H1 (cell line): ENCODE measurements at regions not wholly inside any gene's neighbourhood (a gene's known extent, or its start where the extent isn't known, plus 50 kb on each side); places are given as distances from the start of the nearest gene placed in this dataset.

Source experiments
- EZH2 ChIP-seq: fragments of 200-600 bp; sonication (generic); IDR thresholded peaks from 2 replicates; pipeline ENCODE4 v1.7.1; 2012; ENCODE audit warnings: low read depth, mild to moderate bottlenecking, moderate library complexity, low read length, inconsistent platforms; ENCODE audit not compliant: severe bottlenecking
- POLR2A ChIP-seq, 2 experiments: IDR thresholded peaks; 1 replicate in 1 of 2; 2 replicates in 1 of 2; pipeline ENCODE4 v1.6.1; 2011; ENCODE audit warnings: low read depth in 2 of 2, low read length in 2 of 2, mild to moderate bottlenecking in 2 of 2; ENCODE audit errors: control extremely low read depth in 1 of 2
- RXRA ChIP-seq: IDR thresholded peaks from 2 replicates; pipeline ENCODE4 v1.6.1; 2011; ENCODE audit warnings: low read depth, mild to moderate bottlenecking, low read length, moderate library complexity; ENCODE audit not compliant: insufficient read depth
- TF ChIP-seq, protein P1 (sequence below): fragments of 300-600 bp; sonication (generic); IDR thresholded peaks from 2 replicates; pipeline ENCODE4 v1.7.1; 2012; ENCODE audit warnings: low read length, moderate library complexity, mild to moderate bottlenecking, inconsistent platforms; ENCODE audit not compliant: insufficient replicate concordance

DNA sequence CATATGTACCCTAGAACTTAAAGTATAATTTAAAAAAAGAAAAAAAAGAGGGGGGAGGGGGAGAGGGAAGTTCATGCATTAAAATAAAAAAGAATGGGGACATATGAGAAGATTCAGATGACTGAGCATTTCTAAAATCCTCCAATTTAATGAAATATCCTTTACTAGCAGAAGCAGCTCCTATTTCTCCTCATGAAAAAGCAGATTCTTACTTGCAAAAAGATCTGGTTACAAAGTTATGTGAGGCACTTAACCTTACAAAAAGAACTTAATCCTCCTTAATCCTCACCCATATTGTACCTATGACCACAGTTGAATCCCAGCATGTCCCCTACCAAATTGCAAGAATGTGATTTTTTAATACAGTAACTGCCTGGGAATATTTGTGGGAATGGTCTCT, 298.5 kb downstream of the SRGAP2C start (continued):
- TF ChIP-seq, protein P1, sequence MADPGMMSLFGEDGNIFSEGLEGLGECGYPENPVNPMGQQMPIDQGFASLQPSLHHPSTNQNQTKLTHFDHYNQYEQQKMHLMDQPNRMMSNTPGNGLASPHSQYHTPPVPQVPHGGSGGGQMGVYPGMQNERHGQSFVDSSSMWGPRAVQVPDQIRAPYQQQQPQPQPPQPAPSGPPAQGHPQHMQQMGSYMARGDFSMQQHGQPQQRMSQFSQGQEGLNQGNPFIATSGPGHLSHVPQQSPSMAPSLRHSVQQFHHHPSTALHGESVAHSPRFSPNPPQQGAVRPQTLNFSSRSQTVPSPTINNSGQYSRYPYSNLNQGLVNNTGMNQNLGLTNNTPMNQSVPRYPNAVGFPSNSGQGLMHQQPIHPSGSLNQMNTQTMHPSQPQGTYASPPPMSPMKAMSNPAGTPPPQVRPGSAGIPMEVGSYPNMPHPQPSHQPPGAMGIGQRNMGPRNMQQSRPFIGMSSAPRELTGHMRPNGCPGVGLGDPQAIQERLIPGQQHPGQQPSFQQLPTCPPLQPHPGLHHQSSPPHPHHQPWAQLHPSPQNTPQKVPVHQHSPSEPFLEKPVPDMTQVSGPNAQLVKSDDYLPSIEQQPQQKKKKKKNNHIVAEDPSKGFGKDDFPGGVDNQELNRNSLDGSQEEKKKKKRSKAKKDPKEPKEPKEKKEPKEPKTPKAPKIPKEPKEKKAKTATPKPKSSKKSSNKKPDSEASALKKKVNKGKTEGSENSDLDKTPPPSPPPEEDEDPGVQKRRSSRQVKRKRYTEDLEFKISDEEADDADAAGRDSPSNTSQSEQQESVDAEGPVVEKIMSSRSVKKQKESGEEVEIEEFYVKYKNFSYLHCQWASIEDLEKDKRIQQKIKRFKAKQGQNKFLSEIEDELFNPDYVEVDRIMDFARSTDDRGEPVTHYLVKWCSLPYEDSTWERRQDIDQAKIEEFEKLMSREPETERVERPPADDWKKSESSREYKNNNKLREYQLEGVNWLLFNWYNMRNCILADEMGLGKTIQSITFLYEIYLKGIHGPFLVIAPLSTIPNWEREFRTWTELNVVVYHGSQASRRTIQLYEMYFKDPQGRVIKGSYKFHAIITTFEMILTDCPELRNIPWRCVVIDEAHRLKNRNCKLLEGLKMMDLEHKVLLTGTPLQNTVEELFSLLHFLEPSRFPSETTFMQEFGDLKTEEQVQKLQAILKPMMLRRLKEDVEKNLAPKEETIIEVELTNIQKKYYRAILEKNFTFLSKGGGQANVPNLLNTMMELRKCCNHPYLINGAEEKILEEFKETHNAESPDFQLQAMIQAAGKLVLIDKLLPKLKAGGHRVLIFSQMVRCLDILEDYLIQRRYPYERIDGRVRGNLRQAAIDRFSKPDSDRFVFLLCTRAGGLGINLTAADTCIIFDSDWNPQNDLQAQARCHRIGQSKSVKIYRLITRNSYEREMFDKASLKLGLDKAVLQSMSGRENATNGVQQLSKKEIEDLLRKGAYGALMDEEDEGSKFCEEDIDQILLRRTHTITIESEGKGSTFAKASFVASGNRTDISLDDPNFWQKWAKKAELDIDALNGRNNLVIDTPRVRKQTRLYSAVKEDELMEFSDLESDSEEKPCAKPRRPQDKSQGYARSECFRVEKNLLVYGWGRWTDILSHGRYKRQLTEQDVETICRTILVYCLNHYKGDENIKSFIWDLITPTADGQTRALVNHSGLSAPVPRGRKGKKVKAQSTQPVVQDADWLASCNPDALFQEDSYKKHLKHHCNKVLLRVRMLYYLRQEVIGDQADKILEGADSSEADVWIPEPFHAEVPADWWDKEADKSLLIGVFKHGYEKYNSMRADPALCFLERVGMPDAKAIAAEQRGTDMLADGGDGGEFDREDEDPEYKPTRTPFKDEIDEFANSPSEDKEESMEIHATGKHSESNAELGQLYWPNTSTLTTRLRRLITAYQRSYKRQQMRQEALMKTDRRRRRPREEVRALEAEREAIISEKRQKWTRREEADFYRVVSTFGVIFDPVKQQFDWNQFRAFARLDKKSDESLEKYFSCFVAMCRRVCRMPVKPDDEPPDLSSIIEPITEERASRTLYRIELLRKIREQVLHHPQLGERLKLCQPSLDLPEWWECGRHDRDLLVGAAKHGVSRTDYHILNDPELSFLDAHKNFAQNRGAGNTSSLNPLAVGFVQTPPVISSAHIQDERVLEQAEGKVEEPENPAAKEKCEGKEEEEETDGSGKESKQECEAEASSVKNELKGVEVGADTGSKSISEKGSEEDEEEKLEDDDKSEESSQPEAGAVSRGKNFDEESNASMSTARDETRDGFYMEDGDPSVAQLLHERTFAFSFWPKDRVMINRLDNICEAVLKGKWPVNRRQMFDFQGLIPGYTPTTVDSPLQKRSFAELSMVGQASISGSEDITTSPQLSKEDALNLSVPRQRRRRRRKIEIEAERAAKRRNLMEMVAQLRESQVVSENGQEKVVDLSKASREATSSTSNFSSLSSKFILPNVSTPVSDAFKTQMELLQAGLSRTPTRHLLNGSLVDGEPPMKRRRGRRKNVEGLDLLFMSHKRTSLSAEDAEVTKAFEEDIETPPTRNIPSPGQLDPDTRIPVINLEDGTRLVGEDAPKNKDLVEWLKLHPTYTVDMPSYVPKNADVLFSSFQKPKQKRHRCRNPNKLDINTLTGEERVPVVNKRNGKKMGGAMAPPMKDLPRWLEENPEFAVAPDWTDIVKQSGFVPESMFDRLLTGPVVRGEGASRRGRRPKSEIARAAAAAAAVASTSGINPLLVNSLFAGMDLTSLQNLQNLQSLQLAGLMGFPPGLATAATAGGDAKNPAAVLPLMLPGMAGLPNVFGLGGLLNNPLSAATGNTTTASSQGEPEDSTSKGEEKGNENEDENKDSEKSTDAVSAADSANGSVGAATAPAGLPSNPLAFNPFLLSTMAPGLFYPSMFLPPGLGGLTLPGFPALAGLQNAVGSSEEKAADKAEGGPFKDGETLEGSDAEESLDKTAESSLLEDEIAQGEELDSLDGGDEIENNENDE, result no peak
- TF ChIP-seq RXRA (no peak), EZH2 (no peak), POLR2A (IDR thresholded peaks at IDR 0.05; ENCODE audit: control extremely low read depth in 1 of 2, low read depth in 2 of 2, low read length in 2 of 2) (no peak)
